Stimulated activated CD4-positive, alpha-beta T cell treated with anti-CD3 and anti-CD28 coated beads, TNF-alpha, amount 100 ng/mL, for 48 hours (primary cell): ENCODE measurements at regions not wholly inside any gene's neighbourhood (a gene's known extent, or its start where the extent isn't known, plus 50 kb on each side); places are given as distances from the start of the nearest gene placed in this dataset.

Experiments used
- DNase-seq, 3 donors: peaks; one replicate each; pipeline ENCODE4 v3.0.0-alpha.2; 2020; ENCODE audit warnings: low read depth in 3 of 3

DNA sequence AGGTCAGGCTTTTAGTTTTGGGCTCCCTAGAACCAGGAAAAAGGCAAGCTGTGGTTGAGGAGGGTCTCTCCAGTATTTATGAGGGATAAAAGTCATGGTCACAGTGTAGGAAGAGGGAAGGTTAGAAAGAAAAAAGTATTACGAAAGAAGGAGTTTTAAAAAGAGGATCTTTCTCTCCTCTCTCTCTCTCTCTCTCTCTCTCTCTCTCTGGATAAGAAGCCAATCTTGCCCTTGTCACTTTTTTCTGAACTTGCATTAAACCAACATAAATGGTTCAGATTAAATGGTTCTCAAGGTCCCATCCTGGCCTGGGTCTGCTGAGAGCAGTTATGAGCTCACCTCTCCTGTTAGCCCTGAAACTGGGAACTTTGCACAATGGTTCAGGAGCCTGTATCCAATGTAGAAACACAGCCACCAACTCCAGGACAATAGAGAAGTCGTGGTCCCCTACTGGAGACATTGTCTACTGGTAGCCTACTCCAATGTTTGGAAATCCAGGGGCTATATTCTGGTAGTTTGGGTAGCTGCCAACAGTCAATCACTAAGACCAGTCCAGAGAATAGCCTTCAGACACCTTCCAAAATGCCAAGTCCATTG, 131.9 kb downstream of the DAD1 start:
- DNase-seq = no peak

- DNase-seq = no peak
Measured at GRCh38 chr14:22456421-22456820, 132.6 kb downstream of the DAD1 start.

DNA sequence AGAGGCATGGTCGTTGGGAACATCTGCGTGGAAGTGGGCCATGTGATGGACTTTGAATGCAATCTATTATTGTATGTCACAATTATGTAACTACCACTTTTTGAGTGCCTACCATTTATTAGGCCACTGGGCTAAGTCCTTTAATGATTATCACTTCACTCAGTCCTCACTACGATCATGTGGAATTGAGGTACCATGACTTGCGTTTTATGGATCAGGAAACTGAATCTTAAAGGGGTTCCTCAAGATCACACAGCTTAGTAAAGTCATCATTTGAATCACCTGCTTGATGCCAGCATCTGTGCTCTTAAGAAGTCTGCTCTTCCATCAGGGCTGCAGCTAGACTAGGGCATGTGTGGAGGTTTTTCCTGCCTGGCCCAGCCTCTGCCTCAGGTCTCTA, 136.7 kb downstream of the DAD1 start:
- DNase-seq = no peak

DNA sequence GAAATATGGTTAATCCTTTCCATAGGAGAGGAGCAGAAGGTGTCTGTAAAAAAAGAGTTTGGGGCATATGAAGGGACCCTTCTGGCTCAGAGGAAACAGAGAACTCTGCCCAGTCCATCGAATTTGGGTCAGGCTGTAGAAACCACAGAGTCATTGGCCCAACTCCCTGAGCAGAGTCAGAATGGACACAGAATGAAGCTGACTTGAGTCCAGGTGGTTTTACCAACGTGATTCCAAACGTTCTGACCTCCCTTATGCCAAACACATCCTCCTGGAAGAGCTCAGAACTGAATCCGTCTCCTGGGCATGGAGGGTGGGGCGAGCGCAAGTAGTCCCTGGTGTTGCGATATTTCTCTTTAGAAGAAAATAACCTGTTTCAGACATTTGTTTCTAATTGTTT, 138.8 kb downstream of the DAD1 start:
- DNase-seq = no peak

DNA sequence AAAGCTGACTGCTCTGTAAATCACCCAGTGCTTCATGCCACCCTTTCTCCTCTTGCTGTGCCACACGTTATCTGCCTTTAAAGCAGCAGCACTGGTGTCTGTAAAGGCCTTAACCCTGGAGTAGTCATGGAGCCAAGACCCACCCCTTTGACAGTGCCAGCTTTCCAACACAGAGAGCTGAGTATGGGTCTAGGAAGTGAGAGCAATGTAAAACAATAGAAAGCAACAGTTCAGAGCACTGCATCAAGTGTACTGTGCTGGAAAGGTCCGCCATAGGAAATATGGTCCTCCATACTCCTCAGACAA, 139.5 kb downstream of the DAD1 start:
- no peak for DNase-seq

- no peak for DNase-seq
Measured at GRCh38 chr14:22448905-22449599, 140.0 kb downstream of the DAD1 start.

- no peak for DNase-seq
Measured at GRCh38 chr14:22448035-22448904, 140.8 kb downstream of the DAD1 start.

- DNase-seq = no peak
Measured at GRCh38 chr14:22438742-22439141, 150.3 kb downstream of the DAD1 start.

DNA sequence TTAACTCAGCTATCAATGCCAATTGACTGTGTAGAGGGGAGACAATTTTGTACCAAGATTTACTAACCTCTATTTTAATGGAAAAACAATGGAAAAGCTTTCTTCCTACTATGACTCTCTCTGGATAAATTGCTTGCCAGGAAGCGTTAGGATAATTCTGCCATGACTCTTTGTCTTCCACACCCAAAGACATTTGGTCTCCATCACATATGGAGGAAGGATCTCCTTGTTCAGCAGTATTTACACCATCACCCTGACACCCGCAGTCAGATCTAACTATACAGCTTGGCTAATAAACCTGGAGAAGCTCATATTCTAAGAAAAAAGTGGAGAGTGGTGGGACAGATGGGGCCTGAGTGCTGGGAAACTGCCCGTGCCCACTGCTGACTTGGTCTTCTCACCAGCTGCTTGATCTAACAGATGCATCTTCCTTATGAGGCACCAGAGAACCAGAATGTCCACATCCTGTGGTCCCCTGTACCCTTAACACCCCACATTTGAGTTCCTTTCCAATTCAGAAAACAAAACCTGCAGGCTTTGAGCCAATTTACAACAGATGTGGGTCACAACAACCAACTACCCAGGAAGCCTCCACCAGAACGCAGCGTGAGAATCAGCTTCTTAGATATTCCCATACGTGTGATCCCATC, 154.0 kb downstream of the DAD1 start:
- DNase-seq = no peak

GRCh38 chr14:22434030-22434429, 155.0 kb downstream of the DAD1 start:
- no peak for DNase-seq

DNA sequence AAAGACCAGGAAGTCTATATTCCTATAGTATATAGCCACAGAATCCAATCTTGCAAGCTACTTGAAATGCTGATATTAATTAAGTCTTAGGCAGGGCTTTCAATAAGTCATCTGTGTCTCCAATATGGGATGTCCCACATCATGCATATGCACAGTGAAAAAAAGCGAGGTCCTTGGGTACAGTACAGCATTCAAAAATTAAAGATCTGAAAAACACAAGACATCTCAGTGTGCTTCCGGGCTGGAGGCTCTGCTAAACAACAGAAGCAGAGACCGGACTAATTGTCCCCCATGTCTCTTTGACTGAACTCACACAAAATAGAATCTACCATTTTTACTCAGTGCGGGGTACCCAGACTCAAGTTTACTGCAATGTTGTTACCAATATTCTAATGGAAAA, 156.0 kb downstream of the DAD1 start:
- no peak for DNase-seq

GRCh38 chr14:22432348-22432976, 156.6 kb downstream of the DAD1 start:
- DNase-seq = no peak

- no peak for DNase-seq
Measured at GRCh38 chr14:22429546-22430294, 159.3 kb downstream of the DAD1 start.

GRCh38 chr14:22428700-22429291, 160.2 kb downstream of the DAD1 start:
- DNase-seq = no peak

DNA sequence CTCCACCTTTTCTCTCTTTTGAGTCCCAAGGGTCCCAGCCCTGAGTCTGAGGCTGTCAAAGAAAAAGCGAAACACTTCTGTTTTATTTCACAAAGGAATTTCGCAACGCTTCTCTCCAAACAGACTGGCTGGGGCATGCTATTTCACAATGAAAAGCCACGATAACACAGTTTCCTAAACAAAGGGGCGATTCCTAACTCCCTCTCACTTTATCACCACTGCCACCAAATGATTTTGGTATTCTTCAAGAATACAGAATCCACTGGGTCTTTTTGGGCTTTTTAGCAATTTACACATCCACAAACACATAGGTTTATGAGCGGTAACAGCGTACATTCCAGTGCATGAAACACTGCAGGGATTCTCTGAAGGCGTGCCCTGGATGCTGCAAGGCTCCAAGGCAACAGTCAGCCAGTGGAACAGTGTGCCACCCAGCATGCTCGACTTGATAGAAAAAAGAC, 161.2 kb downstream of the DAD1 start:
- no peak for DNase-seq

- DNase-seq = no peak
Measured at GRCh38 chr14:22426711-22427110, 162.3 kb downstream of the DAD1 start.

DNA sequence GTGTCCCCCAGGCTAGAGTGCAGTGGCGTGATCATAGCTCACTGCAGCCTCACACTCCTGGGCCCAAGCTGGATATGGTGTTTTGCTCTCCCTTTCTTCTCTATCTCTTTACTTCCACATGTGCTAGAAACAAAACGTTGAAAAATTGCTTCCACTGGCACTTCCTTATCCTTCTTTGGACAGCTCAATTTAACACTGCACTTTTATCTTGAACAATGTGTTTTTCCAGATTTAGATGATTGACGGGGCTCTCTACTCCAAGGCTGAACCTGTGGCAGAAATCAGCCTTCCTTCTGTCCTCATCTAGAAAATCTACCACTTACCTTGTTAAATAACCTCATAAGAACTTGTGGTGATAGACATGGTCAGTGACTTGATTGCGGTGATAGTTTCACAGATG, 165.1 kb downstream of the DAD1 start:
- no peak for DNase-seq

DNA sequence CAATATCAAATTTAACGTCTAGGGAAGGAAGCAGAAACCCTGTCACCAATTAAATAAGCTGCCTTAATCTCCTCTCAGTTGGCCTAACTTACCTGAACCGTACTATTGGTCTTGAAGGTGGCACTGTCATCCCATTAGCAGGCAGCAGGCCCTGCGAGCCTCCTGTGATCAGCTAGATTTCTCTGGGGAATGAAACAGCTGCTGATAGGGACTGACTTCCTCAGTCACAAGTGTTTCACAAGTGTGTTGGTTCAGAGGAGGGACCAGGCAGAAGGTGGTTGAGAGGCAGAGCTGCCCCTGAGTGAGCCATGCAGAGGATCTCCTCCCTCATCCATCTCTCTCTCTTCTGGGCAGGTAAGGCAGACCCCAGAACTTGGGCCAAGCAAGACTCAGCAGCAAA, 166.8 kb downstream of the DAD1 start:
- DNase-seq = no peak

GRCh38 chr14:22420598-22421186, 168.3 kb downstream of the DAD1 start:
- no peak for DNase-seq

DNA sequence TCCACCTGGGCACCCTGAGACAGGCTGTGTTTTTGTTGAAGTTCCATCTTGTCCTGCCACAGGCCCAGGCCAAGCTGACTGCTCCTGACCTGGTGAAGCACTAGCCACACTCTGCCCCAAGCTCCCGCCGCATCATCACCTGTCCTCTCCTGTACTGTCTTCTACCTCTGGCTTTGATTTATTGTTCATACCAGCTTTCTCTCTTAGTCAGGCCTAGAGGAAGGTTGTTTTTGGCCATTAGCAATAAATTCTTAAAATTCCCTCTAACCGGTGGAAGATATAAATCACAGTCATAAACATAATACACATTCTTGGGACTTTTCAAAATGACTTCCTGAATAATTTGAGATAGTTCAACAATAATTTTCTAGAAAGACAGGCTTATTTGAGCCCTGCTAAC, 169.4 kb downstream of the DAD1 start:
- no peak for DNase-seq
